Trophoblast cell (in vitro differentiated cells and primary cell): ENCODE measurements at regions not wholly inside any gene's neighbourhood (a gene's known extent, or its start where the extent isn't known, plus 50 kb on each side); places are given as distances from the start of the nearest gene placed in this dataset.

Source experiments
- DNase-seq, 2 donors: peaks; one replicate each; pipeline ENCODE4 v3.0.0-alpha.2; 2016
- H2AFZ ChIP-seq: 2 replicates; pipeline ENCODE4 v1.6.1; 2013; ENCODE audit warnings: low read length, moderate library complexity, mild to moderate bottlenecking; ENCODE audit not compliant: insufficient read depth, poor library complexity
- H2AK5ac ChIP-seq: 2 replicates; pipeline ENCODE4 v1.6.1; 2013; ENCODE audit warnings: mild to moderate bottlenecking, low read length
- H2BK120ac ChIP-seq: 2 replicates; pipeline ENCODE4 v1.6.1; 2013; ENCODE audit warnings: low read length, mild to moderate bottlenecking, moderate library complexity; ENCODE audit not compliant: insufficient read depth, poor library complexity
- H2BK12ac ChIP-seq: 2 replicates; pipeline ENCODE4 v1.6.1; 2013; ENCODE audit warnings: mild to moderate bottlenecking, low read length, moderate library complexity
- H2BK5ac ChIP-seq: 2 replicates; pipeline ENCODE4 v1.6.1; 2013; ENCODE audit warnings: low read length, low read depth, moderate library complexity, mild to moderate bottlenecking; ENCODE audit not compliant: poor library complexity
- H3K14ac ChIP-seq: 2 replicates; pipeline ENCODE4 v1.6.1; 2013; ENCODE audit warnings: mild to moderate bottlenecking, low read length
- H3K18ac ChIP-seq: 2 replicates; pipeline ENCODE4 v1.6.1; 2013; ENCODE audit warnings: mild to moderate bottlenecking, low read length
- H3K23ac ChIP-seq: 2 replicates; pipeline ENCODE4 v1.6.1; 2013; ENCODE audit warnings: low read length
- H3K27ac ChIP-seq: 2 replicates; pipeline ENCODE4 v1.5.1; 2013; ENCODE audit warnings: low read depth, mild to moderate bottlenecking, inconsistent platforms, low read length, moderate library complexity
- H3K27me3 ChIP-seq: 2 replicates; pipeline ENCODE4 v1.6.1; 2013; ENCODE audit warnings: inconsistent platforms, mild to moderate bottlenecking, low read length, moderate library complexity; ENCODE audit not compliant: insufficient read depth
- H3K36me3 ChIP-seq, 2 experiments: 1 replicate in 1 of 2; 2 replicates in 1 of 2; pipeline ENCODE4 v1.6.1; 2013; ENCODE audit warnings: low read length in 2 of 2, mild to moderate bottlenecking in 2 of 2, moderate library complexity in 1 of 2; ENCODE audit not compliant: insufficient read depth in 2 of 2, control insufficient read depth in 1 of 2
- H3K4ac ChIP-seq: 2 replicates; pipeline ENCODE4 v1.6.1; 2013; ENCODE audit warnings: low read depth, mild to moderate bottlenecking, low read length, moderate library complexity
- H3K4me1 ChIP-seq, 2 experiments: 1 replicate in 1 of 2; 2 replicates in 1 of 2; pipeline ENCODE4 v1.6.1; 2013; ENCODE audit warnings: low read length in 2 of 2, mild to moderate bottlenecking in 2 of 2, moderate library complexity in 1 of 2; ENCODE audit not compliant: insufficient read depth in 2 of 2, control insufficient read depth in 1 of 2
- H3K4me2 ChIP-seq: 2 replicates; pipeline ENCODE4 v1.6.1; 2013; ENCODE audit warnings: inconsistent platforms, mild to moderate bottlenecking, low read length, moderate library complexity
- H3K4me3 ChIP-seq: 2 replicates; pipeline ENCODE4 v1.5.1; 2013; ENCODE audit warnings: mild to moderate bottlenecking, low read depth, low read length, inconsistent platforms
- H3K79me1 ChIP-seq: one replicate; pipeline ENCODE4 v1.6.1; 2013; ENCODE audit warnings: low read length
- H3K79me2 ChIP-seq: 2 replicates; pipeline ENCODE4 v1.6.1; 2013; ENCODE audit warnings: low read length, mild to moderate bottlenecking; ENCODE audit not compliant: control insufficient read depth, insufficient read depth, poor library complexity
- H3K9ac ChIP-seq: 2 replicates; pipeline ENCODE4 v1.6.1; 2013; ENCODE audit warnings: mild to moderate bottlenecking, low read length
- H3K9me3 ChIP-seq: 2 replicates; pipeline ENCODE4 v1.6.1; 2013; ENCODE audit warnings: low read depth, mild to moderate bottlenecking, control low read depth, inconsistent platforms, low read length; ENCODE audit not compliant: insufficient read depth
- H4K12ac ChIP-seq: 2 replicates; pipeline ENCODE4 v1.6.1; 2013; ENCODE audit warnings: low read depth, mild to moderate bottlenecking, low read length, moderate library complexity
- H4K8ac ChIP-seq: 2 replicates; pipeline ENCODE4 v1.6.1; 2013; ENCODE audit warnings: low read depth, mild to moderate bottlenecking, low read length, moderate library complexity
- H4K91ac ChIP-seq: one replicate; pipeline ENCODE4 v1.6.1; 2013; ENCODE audit warnings: low read depth, mild to moderate bottlenecking, low read length, moderate library complexity
- WGBS: extraction: QIAGEN DNeasy Blood & Tissue Kit; methylation state at CpG from one replicate; pipeline ENCODE4 v1.1.7; 2013; ENCODE audit warnings: missing lambda C conversion rate; ENCODE audit not compliant: insufficient read length, insufficient coverage; ENCODE audit errors: extremely low coverage; 5-methylcytosine and 5-hydroxymethylcytosine counted together

DNA sequence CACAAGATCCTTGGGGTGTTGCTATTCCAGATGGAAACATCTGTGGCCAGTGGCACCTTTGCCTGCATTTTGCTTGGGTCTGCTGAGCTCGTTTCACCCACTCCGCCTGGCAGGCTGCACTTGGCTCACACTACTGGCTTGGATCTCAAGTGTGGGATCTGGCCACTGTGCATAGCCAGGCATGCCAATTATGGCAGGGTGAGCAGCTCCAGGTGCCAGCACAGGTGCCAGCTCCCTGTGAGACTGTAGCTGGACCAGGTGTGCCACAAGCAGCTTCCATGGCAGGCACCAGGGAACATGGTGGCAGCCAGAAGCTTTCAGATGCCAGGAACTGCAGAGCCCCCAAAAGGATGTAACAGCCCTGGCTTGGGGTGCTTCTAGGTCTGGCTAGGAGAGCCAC lies 463.8 kb upstream of the PABPC4L start:
- WGBS, result no CpG with 5 or more reads among the region's 2 CpGs
- Histone ChIP-seq H3K79me2 (no peaks in the 10 kb centered on the region), H3K4me2 (no peak overlapping the region), H2BK5ac (no peak overlapping the region), H3K4me3 (no peak overlapping the region), H2BK120ac (no peak overlapping the region), H3K9me3 (peaks cover 9% of the 10 kb centered on the region), H2BK12ac (no peak overlapping the region), H3K79me1 (no peaks in the 10 kb centered on the region), H3K14ac (no peak overlapping the region), H3K23ac (no peak overlapping the region), H4K8ac (no peak overlapping the region), H4K12ac (no peak overlapping the region), H3K4ac (no peak overlapping the region), H3K27me3 (no peaks in the 10 kb centered on the region), H3K9ac (no peak overlapping the region), H3K18ac (no peak overlapping the region), H2AFZ (no peak overlapping the region), H4K91ac (no peak overlapping the region), H2AK5ac (no peak overlapping the region), H3K36me3 (no peaks in the 10 kb centered on the region), H3K4me1 (no peaks in the 10 kb centered on the region), H3K27ac (no peak overlapping the region)
- DNase-seq, result no peak

DNA sequence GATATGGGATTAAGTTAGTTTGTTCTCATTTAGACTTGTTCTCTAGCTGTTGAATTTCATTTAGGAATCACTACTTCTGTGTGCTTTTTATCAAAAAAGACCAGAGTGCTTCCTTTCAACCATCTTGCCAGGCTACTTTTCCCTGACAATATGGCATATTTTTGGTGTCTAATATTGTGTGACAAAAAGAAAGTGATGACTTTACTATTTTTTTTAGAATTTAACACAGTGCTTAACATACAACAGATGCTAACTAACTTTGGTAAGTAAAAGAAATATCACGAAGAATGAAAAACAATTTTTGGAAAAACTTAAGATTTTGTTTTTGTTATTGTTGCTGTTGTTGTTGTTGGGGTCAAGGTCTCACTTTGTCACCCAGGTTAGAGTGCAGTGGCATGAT lies 462.2 kb upstream of the PABPC4L start:
- Histone ChIP-seq H3K79me2 (no peaks in the 10 kb centered on the region), H3K14ac (no peak overlapping the region), H4K91ac (no peak overlapping the region), H3K27me3 (no peaks in the 10 kb centered on the region), H3K9ac (no peak overlapping the region), H3K4me1 (no peaks in the 10 kb centered on the region), H3K79me1 (no peaks in the 10 kb centered on the region), H3K36me3 (no peaks in the 10 kb centered on the region), H4K8ac (no peak overlapping the region), H2BK5ac (no peak overlapping the region), H3K27ac (no peak overlapping the region), H3K9me3 (peaks cover 9% of the 10 kb centered on the region), H3K23ac (no peak overlapping the region), H2AFZ (no peak overlapping the region), H3K4me2 (no peak overlapping the region), H3K18ac (no peak overlapping the region), H3K4me3 (no peak overlapping the region), H2BK12ac (no peak overlapping the region), H3K4ac (no peak overlapping the region), H4K12ac (no peak overlapping the region), H2AK5ac (no peak overlapping the region), H2BK120ac (no peak overlapping the region)
- no CpG with 5 or more reads among the region's 1 CpG for WGBS
- DNase-seq, result no peak

DNA sequence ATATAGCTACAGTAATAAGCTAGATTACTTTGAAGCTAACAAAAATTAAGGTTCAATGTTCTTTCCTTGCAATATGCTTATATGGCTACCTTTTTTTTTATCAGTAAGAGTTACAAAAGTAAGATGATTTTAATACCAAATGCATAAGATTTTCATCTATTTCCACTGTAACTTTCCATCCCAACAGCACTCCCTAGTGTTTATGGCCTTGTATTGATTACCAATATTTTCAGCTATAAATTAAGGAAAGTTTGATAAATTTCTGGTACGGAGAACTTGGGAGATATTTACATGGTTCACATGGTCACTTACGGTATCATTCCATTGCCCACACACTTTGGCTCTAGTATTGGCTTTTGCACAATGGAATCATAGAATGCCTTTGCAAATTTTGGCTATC lies 448.9 kb upstream of the PABPC4L start:
- no peaks in the 10 kb centered on the region for H3K4me1 ChIP-seq
- no peaks in the 10 kb centered on the region for H3K27me3 ChIP-seq
- no peak overlapping the region for H4K12ac ChIP-seq
- no peak overlapping the region for H4K8ac ChIP-seq
- no peak overlapping the region for H3K4me2 ChIP-seq
- no peak overlapping the region for H2AK5ac ChIP-seq
- no peak overlapping the region for H2BK5ac ChIP-seq
- DNase-seq, result no peak
- no peaks in the 10 kb centered on the region for H3K36me3 ChIP-seq
- H3K23ac ChIP-seq, result no peak overlapping the region
- H2AFZ ChIP-seq, result no peak overlapping the region
- H3K4ac ChIP-seq, result no peak overlapping the region
- H3K4me3 ChIP-seq, result no peak overlapping the region
- H3K79me2 ChIP-seq, result no peaks in the 10 kb centered on the region
- no peak overlapping the region for H4K91ac ChIP-seq
- no peak overlapping the region for H3K14ac ChIP-seq
- no peak overlapping the region for H3K27ac ChIP-seq
- H2BK120ac ChIP-seq, result no peak overlapping the region
- WGBS, result no CpG with 5 or more reads among the region's 2 CpGs
- H3K9ac ChIP-seq, result no peak overlapping the region
- H3K79me1 ChIP-seq, result no peaks in the 10 kb centered on the region
- no peaks in the 10 kb centered on the region for H3K9me3 ChIP-seq
- H3K18ac ChIP-seq, result no peak overlapping the region
- no peak overlapping the region for H2BK12ac ChIP-seq

DNA sequence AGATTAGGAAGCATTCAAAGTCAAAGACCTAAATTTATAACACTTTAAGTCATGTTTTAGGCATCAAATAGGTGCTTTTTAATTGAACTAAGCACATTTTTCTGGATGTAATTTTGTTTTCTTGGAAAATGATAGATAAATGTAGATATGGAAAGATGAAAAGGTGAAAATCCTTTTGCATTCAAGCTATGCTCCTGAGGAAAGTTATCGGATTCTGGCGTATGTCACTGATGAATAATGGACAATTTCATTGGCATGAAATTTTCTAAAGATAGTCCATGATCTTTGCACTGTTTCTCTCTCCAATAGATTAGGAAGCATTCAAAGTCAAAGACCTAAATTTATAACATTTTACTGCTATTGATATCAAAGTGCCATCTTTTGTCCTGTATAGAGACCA lies 444.2 kb upstream of the PABPC4L start:
- no peak overlapping the region for H4K8ac ChIP-seq
- no peak overlapping the region for H3K18ac ChIP-seq
- no peak overlapping the region for H3K4ac ChIP-seq
- H3K14ac ChIP-seq, result no peak overlapping the region
- no peaks in the 10 kb centered on the region for H3K36me3 ChIP-seq
- no peaks in the 10 kb centered on the region for H3K4me1 ChIP-seq
- no peak overlapping the region for H2AK5ac ChIP-seq
- H3K27me3 ChIP-seq, result no peaks in the 10 kb centered on the region
- no CpG with 5 or more reads among the region's 2 CpGs for WGBS
- H3K4me2 ChIP-seq, result no peak overlapping the region
- no peak overlapping the region for H3K4me3 ChIP-seq
- H2BK5ac ChIP-seq, result no peak overlapping the region
- no peak overlapping the region for H4K91ac ChIP-seq
- no peaks in the 10 kb centered on the region for H3K79me1 ChIP-seq
- H2BK120ac ChIP-seq, result no peak overlapping the region
- no peak overlapping the region for H3K23ac ChIP-seq
- H3K79me2 ChIP-seq, result no peaks in the 10 kb centered on the region
- no peak overlapping the region for H3K27ac ChIP-seq
- no peak overlapping the region for H2BK12ac ChIP-seq
- no peak overlapping the region for H4K12ac ChIP-seq
- no peak overlapping the region for H2AFZ ChIP-seq
- no peak for DNase-seq
- no peak overlapping the region for H3K9ac ChIP-seq
- H3K9me3 ChIP-seq, result no peaks in the 10 kb centered on the region
